HG03354 (cell line): ENCODE measurements at regions not wholly inside any gene's neighbourhood (a gene's known extent, or its start where the extent isn't known, plus 50 kb on each side); places are given as distances from the start of the nearest gene placed in this dataset.

ENCODE experiments used
- ATAC-seq: cut with Tn5 transposase; IDR thresholded peaks from one replicate; pipeline ENCODE4 v1.9.1; 2021; ENCODE audit warnings: mild to moderate bottlenecking; ENCODE audit not compliant: unreplicated experiment, poor library complexity, severe bottlenecking

GRCh38 chr11:115740324-115740723, 236.1 kb upstream of the CADM1 start:
- ATAC-seq, result no peak

- no peak for ATAC-seq
Observed at GRCh38 chr11:115739878-115740277, 235.7 kb upstream of the CADM1 start.

- no peak for ATAC-seq
Observed at GRCh38 chr11:115739146-115739545, 234.9 kb upstream of the CADM1 start.

GRCh38 chr11:115737875-115738274, 233.7 kb upstream of the CADM1 start:
- ATAC-seq, result no peak

GRCh38 chr11:115736146-115736545, 231.9 kb upstream of the CADM1 start:
- no peak for ATAC-seq

- ATAC-seq, result no peak
Observed at GRCh38 chr11:115724666-115725065, 220.5 kb upstream of the CADM1 start.

- ATAC-seq, result no peak
Observed at GRCh38 chr11:115722711-115723110, 218.5 kb upstream of the CADM1 start.

GRCh38 chr11:115721296-115721995, 217.2 kb upstream of the CADM1 start:
- ATAC-seq, result no peak

- no peak for ATAC-seq
Observed at GRCh38 chr11:115720602-115721245, 216.5 kb upstream of the CADM1 start.

GRCh38 chr11:115718945-115719344, 214.7 kb upstream of the CADM1 start:
- no peak for ATAC-seq

- ATAC-seq, result no peak
Observed at GRCh38 chr11:115718106-115718505, 213.9 kb upstream of the CADM1 start.

- no peak for ATAC-seq
Observed at GRCh38 chr11:115716601-115717529, 212.7 kb upstream of the CADM1 start.

- no peak for ATAC-seq
Observed at GRCh38 chr11:115716080-115716479, 211.9 kb upstream of the CADM1 start.

GRCh38 chr11:115715251-115715770, 211.1 kb upstream of the CADM1 start:
- no peak for ATAC-seq

- ATAC-seq, result no peak
Observed at GRCh38 chr11:115712296-115712695, 208.1 kb upstream of the CADM1 start.

- no peak for ATAC-seq
Observed at GRCh38 chr11:115710980-115711379, 206.8 kb upstream of the CADM1 start.

GRCh38 chr11:115710426-115710825, 206.2 kb upstream of the CADM1 start:
- ATAC-seq, result no peak

- ATAC-seq, result no peak
Observed at GRCh38 chr11:115709297-115709696, 205.1 kb upstream of the CADM1 start.

GRCh38 chr11:115707180-115707905, 203.1 kb upstream of the CADM1 start:
- no peak for ATAC-seq
